ENCODE measurements at regions not wholly inside any gene's neighbourhood (a gene's known extent, or its start where the extent isn't known, plus 50 kb on each side); places are given as distances from the start of the nearest gene placed in this dataset.
"Not testable (repeated sequence)": the region's sequence is repeated elsewhere in the genome, so short reads cannot be mapped to it uniquely, and the experiment has no call there.

DNA sequence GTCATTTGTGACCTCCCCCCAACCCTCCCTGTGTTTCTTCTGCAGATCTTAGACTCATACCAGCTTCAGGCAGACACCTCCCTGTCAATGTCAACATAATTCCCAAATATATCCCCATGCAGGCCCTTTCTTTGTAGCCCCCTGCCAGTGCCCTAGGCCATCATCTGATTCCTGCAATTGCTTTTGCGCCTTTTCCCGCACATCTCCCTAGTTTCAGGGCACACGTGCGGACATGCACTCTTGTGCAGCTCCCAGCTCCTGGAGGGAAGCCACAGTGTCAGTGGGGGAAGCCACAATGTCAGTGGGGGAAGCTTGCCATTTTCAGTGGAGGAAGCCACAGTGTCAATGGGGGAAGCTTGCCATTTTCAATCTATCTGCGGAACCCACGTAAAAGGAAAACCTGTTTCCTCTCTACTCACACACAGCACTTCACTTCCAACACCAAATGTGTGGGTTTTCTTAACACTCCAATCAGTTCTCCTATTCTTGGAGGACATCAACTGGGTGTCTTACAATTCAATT, 256.4 kb downstream of the ACKR3 start:
- DNase-seq (ENCODE audit: low read depth in 2 of 2): no peak

DNA sequence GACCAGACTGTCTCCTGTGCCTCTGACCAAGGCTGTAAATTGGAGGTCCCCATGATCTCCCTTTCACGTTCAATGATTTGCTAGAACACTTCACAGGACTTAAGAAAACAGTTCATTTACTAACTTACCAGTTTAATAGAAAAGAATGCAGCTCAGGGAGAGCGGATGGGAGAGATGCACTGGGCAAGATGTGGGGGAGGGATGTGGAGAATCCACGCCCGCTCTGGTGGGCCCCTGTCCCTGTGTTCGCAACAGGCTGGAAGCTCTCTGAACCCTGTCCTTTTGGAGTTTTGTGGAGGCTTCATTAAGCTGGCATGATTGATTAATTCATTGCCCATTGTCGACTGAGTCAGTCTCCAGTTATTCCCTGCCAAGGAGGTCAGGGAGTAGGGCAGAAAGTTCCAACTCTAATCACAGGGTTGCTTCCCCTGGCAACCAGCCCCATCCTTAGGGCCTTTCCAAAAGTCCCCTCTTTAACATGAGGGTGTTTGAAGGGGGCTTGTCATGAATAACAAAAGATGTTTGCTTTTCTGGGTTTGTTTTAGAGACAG, 257.1 kb downstream of the ACKR3 start:
- DNase-seq (ENCODE audit: low read depth in 2 of 2): no peak

DNA sequence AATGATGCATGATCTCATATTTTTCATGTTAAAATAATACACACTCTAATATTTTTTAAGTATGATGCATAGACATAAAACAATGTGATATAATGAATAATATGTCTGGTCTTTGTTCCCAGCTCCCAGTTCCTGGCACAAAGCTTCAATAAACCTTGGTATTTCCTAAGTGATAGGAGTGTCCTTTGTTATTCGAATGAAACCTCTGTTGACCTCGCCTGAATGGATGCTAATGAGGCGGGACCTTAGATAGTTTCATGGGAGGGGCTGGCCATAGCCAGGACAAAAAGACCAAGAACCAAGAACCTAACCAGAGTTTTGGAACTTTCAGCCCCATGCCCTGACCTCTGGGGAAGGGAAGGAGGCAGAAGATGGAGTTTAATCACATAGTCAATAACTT, 257.7 kb upstream of the COPS8 start:
- DNase-seq (ENCODE audit: low read depth in 2 of 2): no peak

DNA sequence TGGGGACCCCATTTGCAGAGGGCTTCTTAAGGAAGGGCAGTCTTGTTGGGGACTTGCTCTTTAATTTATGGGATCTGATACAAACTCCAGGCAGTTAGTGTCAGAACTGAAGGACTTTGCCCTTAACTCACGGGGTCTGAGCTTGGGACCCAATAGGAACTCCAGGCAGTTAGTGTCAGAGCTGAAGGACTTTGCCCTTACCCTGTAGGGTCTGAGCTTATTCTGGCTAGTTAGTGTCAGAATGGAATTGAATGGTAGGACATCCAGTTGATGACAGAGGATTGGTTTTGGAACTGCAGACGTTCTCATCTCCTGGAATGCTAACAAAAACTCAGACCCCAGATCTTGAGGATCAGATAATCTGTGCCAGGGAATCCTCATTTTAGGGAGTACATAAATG, 256.9 kb upstream of the COPS8 start:
- no peak for DNase-seq (ENCODE audit: low read depth in 2 of 2)

DNA sequence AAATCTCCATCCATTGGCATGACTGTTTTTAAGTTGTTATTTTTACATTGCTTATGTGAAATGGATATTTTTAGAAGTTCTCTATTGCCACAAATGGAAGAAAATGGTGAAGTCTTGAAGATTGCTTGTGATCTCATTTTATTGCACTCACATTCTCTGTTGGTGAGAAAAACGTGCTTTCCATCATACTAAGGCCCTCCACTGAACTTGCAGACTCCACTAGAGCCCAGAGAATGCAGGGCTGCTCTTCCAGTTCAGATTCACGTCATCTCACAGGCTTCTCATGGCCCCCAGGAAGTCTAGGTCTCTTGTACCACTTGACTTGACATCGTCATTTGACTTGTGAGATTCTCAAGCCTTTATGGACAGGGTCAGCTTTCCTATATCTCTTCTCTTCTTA, 254.8 kb upstream of the COPS8 start:
- DNase-seq (ENCODE audit: low read depth in 2 of 2): no peak

DNA sequence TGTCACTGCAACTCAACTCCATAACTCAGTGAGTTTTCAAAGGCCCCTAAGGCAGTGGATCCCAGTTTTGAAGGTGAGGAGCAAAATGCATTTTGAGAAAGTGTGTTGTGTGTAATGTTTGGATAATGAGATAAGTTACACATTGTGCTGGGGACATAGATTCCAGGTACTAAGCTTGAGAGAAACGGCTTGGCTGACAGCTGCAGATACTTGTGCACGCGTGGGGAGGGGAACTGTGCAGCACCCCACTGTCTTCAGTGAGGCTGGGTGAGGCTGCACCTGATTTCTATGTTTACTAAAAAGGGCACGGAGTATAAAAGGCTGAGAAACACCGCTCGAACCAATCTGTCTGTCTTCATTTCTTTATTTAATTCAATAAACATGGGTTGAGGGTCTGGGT, 254.0 kb upstream of the COPS8 start:
- DNase-seq (ENCODE audit: low read depth in 2 of 2): no peak

DNA sequence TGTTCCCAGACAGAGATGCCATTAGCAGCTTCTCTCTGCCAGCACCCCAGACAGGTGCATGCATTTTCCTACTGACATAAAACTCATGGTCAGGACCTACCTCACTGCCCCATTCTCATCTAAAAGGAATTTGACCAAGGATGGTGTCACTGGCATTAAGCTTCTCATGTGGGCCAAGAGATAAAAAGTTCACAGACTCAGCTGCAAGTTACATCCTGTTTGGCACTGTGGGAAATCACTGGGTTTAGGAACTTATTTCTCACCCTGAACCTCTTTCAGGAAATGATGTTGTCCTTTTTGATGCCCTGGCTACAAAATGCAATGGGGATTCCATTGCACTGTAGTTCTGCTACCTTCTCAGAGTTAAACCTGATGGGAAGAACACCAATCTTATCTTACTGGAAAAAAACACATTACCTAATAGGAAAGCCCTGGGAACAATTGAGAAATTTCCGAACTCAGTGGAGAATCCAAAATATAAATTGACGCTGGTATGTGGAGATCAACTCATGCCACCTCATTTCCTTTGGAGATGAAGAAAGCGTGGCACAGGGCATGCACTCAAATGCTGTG, 252.1 kb upstream of the COPS8 start:
- DNase-seq (ENCODE audit: low read depth in 2 of 2): no peak

DNA sequence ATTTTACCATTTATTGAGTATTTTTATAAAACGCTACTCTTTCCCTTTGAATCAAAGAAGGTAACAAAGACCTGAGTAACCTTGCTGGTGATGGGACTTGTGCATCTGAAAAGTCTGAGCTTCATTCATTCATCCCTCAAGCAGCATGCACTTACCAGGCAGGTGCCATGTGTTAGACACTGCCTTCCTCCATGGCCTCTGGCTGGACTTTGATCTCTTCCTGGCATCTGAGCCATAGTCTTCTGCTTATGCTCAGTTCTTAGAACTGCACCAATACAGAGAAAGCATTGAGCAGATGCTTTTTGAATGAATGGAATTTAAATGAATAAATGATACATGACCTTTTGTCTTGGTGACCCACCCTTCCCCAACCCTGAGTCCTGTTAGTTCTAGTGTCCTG, 251.4 kb upstream of the COPS8 start:
- no peak for DNase-seq (ENCODE audit: low read depth in 2 of 2)

DNA sequence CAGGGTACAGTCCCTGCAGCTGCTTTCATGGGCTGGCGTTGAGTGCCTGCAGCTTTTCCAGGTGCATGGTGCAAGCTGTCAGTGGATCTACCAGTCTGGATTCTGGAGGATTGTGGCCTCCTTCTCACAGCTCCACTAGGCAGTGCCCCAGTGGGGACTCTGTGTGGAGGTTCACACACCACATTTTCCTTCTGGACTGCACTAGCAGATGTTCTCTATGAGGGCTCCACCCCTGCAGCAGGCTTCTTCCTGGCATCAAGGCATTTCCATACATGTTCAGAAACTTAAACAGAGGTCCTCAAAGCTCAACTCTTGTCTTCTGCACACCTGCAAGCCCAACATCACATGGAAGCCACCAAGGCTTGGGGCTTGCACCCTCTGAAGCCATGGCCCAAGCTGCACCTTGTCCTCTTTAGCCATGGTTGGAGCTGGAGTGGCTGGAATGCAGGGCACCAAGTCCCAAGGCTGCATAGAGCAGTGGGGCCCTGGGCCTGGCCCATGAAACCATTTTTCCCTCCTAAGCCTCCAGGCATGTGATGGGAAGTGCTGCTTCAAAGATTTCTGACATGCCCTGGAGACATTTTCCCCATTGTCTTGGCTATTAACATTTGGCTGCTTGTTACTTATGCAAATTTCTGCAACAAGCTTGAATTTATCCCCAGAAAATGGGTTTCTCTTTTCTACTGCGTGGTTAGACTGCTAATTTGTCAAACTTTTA, 250.2 kb upstream of the COPS8 start:
- no peak for DNase-seq (ENCODE audit: low read depth in 2 of 2)

DNA sequence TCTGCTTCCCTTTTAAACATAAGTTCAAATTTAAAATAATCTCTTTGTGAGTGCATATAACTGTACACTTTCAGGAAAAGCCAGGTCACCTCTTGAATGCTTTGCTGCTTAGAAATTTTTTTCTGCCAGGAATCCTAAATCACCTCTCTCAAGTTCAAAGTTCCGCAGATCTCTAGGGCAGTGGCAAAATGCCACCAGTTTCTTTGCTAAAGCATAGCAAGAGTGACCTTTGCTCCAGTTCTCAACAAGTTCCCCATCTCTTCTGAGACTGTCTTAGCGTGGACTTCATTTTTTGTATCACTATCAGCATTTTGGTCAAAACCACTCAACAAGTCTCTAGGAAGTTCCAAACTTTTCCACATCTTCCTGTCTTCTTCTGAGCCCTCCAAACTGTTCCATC, 249.7 kb upstream of the COPS8 start:
- DNase-seq (ENCODE audit: low read depth in 2 of 2): not testable (repeated sequence)

DNA sequence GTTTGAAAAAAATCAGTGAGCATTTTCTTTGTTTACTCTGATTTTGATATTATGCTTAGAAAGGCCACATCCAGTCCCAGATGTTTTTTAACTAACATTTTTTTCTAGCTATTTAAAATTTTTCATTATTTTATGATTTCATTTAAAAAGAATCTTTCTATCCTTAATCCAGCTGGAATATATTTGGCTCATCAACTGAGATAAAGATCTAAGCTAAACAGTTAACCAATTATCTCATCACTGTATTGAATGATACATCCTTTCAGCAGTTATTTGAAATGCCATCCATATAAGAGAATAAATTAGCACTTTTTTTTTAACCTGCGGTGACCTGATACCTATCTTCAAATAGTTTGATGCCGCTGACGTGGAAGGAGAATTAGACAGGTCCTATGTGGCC, 245.5 kb upstream of the COPS8 start:
- DNase-seq (ENCODE audit: low read depth in 2 of 2): no peak

DNA sequence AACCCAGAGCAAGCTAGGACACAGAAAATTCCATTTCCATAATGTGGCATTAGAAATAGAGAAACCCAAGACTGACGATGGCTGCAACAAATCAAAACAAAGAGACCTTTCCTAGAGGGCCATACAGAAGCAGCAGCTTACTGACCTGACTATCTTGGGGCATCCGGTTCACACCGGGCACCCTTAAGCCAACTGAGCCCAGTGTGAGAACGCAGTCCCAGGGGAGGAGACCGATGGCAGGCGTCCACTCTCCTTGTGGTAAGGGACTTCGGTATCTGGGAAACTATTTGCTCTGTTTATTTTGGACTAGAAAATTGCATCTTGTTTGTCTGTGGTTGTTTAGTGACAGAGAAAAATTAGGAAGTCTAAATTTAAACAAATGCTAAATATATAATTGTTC, 244.8 kb upstream of the COPS8 start:
- no peak for DNase-seq (ENCODE audit: low read depth in 2 of 2)

DNA sequence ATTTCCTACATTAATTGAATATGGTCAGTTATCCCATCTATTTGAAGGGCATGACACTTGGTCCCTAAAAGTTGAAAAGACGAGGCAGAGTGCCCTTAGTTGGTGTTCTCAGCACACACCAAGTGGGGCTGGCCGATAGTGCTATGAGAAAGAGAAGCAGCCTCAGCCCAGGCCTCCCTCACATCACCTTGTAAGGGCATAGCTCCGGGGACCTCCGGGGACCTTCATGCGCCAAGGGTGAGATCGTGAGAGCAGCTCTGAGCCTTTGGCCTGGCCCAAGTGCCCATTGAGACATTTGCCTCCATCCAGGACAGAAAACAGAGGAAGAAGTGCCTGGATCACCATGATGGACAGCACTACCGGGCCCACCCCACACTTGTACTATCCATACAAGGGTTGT, 244.3 kb upstream of the COPS8 start:
- no peak for DNase-seq (ENCODE audit: low read depth in 2 of 2)

DNA sequence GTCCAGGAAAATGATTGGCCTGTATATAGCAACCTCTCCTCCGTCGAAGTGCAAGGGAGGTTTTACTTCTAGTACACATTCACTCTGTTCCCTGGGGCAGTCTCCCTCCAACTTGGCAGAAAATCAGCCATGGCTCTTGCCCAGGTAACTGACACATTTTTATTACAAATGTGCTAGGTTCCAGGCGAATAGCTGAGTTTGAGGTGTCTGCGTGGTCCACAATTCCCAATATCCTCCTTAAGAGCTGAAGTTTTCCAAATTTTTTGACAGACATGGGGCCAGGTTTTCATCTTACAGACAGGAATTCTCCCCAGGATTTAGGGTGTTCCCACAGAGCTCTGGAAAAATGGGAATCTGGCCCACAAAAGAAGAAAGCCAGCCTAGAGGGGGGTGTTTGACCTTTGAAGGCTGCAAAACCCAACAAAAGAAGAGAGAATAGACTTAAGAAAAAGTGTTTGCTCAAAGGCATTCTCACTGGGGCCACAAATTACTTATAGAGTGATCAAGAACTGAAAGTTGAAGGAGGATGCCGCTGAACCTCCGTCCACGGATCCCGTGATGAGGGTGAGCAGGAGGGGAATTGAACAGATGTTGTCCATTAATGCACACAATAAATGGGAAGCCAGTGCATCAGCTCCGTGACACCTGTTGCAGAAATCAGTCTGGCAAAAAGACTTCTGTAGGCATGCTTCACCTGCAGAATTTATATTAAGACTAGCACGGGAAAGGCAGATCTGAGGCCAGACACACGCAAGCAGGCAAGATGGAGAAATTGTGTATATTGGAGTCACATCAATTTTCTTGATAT, 242.3 kb upstream of the COPS8 start:
- no peak for DNase-seq (ENCODE audit: low read depth in 2 of 2)

DNA sequence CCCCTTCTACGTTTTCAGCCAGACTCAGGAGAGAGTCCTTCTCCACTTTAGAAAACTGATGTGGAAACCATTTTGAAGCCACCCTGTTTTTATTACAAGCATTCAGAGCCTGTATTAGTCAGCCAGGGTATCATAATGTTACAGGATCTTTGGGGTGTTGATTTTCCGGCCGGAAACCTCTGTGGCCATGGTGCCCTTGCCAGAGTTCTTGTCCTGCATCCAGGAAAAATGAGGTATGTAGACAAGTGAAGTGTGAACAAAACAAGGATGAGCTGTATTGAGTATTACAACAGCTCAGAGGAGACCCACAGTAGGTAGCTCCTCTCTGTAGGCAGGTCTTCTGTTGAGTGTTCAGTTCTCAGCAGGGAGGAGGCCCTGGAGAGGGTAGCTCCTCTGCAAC, 241.0 kb upstream of the COPS8 start:
- DNase-seq (ENCODE audit: low read depth in 2 of 2): no peak

DNA sequence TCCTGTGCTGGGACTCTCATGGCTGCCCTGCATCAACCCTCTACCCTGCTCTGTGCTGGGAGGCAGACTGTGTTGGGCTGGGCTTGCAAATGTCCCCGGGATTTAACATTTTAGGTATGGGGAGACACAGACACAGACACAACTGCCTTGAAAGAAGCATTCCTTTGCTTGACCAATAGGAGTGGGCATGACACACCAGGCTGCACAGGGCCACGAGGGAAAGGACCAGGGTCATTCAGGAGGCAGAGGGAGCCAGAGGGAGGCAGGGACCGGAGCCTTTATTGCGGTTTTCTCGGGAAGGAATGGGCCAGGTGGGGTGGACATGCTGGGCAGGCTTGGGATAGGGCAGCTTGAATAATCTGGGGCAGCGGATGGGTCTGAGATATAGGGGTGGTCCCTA, 238.7 kb upstream of the COPS8 start:
- no peak for DNase-seq (ENCODE audit: low read depth in 2 of 2)

DNA sequence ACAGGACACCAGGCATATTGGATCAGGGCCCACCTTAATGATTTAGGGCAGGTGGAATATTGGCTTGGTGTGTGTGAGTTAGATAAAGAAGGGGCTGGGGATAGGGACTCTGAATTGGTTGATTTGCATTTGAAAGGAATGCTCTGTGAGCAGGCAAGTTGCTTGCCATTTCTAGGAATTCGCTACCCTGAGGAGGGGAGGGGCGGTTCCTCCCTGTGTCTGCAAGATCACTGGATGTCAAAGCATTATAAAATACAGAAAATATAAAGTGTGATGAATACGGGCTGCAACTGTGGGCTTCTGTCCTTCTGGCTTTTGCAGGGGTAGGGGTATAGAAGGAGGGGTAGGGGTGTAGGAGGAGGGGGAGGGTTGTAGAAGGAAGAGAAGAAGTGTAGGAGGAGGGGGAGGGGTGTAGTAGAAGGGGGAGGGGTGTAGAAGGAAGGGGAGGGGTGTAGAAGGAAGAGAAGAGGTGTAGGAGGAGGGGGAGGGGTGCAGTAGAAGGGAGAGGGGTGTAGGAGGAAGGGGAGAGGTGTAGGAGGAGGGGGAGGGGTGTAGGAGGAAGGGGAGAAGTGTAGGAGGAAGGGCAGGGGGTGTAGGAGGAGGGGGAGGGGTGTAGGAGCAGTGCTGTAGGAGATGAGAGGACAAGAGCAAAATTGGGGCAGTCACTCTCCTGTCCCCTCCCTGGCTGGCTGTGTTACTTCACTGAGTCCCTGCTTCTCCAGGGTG, 238.0 kb upstream of the COPS8 start:
- no peak for DNase-seq (ENCODE audit: low read depth in 2 of 2)

DNA sequence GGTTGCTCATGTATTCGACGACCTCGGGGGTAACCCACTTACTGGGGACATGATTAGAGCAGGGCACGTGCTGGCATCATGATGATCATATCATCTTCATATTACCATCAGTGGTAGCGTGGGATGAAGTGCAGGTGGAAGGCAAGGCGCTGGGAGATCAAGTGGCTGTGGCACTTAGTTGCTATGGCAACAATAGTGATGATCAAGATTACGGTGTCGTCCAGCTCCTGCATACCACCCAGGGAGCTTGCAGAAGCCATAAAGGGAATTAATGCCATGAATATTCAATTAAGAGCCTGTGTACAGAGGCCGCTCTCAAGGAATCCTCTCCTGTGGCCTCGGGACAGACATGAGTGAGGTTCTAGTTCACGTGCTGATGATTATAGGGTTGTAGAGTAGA, 237.2 kb upstream of the COPS8 start:
- DNase-seq (ENCODE audit: low read depth in 2 of 2): no peak

DNA sequence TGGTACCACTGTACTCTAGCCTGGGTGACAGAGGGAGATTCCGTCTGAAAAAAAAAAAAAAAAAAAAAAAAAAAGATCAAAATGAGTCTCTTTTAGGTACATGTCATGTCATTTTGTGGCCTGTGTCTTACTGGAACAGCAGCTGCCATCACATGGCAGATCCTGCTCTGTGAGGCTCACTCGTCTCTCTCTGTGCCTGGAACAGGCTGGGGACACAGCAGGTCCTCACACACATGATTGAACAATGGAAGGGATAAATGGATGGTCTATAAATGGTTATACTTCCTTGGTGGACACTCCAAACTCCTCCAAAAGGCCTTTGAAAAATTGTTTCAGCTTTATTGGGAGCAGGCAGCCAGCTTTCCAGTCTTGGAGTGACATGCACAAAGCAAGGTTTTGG, 236.2 kb upstream of the COPS8 start:
- DNase-seq (ENCODE audit: low read depth in 2 of 2): no peak

DNA sequence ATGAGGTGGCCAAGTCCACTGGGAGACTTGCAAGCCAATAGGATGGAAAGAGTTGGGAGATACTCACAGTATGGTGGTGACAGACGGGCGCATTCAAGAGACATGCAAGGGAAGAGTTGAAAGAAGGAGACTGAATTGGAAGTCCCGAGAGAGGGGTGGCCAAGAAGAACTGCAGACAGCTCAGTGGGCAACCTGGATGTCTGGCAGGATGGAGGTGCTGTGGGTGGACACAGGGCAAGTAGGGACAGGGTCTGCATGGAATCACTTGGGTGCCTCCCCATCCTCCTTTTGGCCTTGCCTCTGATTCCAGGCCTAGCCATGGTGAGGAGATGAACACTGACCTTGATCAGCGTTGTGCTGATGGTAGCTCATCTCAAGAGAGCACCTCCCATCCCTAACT, 235.7 kb upstream of the COPS8 start:
- no peak for DNase-seq (ENCODE audit: low read depth in 2 of 2)

DNA sequence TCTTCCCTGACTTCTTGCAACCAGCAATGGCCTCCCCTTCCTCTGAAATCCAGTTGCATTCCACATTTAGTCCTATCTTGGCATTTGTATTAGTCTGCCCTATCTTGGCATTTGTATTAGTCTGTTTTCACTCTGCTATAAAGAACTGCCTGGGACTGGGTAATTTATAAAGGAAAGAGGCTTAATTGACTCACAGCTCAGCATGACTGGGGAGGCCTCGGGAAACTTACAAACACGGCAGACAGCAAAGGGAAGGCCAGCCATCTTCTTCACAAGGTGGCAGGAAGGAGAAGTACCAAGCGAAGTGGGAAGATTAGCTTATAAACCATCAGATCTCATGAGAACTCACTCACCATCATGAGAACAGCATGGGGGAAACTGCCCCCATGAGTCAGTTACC, 234.5 kb upstream of the COPS8 start:
- DNase-seq (ENCODE audit: low read depth in 2 of 2): no peak
